ENCODE measurements at regions not wholly inside any gene's neighbourhood (a gene's known extent, or its start where the extent isn't known, plus 50 kb on each side); places are given as distances from the start of the nearest gene placed in this dataset.
A peak's percentile ranks its signal among the peaks of the same experiment; 100 is the strongest.

DNA sequence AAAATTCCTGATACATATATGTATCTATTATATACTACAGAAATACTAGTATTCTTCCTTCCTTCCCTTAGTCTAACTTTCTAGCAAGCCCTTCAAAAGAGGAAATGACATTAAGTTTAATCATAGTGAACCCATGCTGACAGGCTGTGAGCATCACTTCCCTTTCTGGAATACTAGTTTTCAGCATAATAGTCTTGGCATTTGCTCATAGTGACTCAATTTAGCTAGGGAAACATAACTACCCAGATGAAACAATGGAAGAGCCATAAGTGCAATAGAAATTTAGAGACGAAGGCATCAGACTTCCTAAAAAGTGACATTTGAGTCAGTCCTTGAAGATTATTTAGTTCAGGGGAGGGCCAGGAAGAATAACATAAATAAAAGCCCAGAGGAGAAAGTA, 184.5 kb upstream of the CRY1 start:
- DNase-seq (ENCODE audit: low spot score), result no peak

DNA sequence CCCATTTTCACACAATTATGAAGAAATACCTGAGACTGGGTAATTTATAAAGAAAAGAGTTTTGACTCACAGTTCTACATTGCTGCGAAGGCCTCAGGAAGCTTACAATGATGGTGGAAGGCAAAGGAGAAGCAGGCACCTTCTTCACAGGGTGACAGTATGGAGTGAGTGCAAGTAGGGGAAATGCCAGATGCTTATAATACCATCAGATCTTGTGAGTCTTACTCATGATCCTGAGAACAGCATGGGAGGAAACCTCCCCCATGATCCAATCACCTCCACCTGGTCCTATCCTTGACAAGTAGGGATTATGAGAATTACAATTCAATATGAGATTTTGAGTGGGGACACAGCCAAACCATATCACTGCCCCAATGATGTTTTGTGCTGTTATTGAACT, 189.3 kb upstream of the CRY1 start:
- DNase-seq (ENCODE audit: low spot score), result no peak

DNA sequence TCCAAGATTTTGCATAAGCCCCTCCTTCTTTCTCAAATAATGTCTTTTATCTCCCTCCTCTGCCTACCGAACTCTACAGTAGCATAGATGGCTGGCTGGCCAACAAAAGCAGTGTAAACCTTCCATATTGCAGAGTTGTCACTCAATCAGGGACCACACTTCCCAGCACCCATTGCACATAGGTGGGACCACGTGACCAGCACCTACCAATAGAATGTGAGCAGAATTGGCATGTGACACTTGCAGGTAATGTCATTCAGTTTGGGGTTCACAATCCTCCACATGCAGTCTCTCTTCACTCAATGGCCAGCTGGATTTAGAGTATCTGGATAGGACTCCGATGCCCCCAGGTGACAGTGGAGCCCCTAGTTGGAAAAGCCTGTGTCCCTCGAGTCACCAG, 190.3 kb upstream of the CRY1 start:
- no peak for DNase-seq (ENCODE audit: low spot score)

DNA sequence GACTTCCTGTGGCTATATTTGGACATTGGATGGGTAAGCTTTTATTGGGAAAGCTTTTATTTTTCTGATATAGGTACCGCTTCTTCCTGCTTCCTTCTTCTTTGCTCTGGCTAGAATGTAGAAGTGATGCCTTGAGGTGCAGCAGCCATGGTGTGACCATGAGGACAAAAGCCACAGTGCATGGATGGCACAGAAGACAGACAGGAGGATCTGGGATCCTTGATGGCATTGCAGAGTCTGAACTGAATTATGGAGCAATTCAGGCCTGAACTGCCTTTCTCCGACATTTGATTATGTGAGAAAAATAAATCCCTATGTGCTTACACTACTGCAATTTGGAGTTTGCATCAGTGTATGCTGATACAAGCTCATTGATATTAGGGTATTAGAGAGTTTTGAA, 191.3 kb upstream of the CRY1 start:
- no peak for DNase-seq (ENCODE audit: low spot score)

DNA sequence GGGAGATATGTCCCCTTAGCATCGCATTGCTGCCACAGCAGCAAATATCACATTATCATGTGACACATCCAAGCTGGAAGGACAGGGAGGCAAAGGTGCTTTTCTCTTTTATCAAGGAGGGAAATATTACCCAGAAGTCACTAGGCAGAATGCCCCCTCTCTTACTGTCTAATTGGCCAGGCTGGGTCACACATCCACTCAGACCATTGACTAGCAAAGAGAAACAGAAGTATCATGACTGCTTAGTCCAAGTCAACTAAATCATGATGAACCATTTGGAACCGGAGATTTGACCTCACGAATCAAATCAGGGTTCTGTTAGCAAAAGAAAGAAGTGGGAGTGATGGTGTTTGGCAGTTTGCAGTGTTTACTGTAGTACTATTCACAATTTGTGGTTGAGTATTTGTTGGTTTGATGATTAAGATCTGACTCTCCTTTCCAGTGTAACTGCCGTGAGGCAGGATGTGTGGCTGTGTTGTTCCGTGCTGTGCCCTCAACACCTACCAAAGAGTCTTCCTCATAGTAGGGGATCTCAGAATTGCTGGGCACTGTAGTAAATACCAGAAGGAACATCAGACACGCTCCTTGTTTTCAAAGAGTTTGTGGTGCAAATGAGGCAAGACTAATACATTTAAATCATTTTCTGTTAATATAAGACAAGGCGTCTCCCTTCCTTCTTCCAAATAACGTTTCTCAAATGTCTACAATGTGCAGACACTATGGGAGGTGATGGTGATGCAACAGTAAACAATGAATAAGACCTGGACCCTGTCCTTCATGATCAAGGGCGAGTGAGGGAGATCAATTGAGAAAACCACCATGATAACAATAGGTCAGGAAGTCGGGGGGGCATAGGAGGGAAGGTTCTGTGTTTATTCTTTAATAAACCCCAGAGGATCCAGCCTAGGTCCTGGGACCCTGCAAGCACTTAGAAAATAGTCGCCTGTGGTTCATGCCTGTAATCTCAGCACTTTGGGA, 194.4 kb upstream of the CRY1 start:
- no peak for DNase-seq (ENCODE audit: low spot score)

DNA sequence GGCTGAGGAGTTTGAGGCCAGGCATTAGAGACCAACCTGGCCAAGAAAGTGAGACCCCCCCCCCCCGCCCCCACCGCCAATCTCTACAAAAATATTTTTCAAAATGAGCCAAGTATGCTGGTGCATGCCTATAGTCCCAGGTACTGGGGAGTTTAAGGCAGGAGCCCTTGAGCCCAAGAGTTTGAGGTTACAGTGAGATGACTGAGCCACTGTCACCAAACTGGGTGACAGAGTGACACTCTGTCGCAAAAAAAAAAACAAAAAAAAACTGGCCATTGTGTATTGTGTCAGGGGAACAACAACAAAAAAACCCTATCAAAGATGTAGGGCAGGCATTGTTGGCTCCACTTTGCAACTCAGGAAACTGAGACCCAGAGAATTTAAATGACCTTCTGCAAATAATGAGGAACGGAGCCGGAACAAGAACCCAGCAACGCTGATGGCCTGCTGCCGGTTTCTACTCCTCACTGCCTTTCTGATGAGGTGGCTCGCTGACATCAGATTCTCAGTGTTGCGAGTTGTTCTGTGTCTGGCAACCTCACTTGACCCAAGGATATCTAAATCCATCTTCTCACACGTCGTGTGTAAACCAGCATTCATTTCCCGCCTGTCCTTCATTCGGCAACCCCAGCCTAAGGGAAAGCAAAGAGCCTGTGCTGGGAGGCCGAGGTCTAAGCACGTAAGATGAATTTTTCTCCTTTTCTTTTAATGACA, 195.2 kb upstream of the CRY1 start:
- no peak for DNase-seq (ENCODE audit: low spot score)

DNA sequence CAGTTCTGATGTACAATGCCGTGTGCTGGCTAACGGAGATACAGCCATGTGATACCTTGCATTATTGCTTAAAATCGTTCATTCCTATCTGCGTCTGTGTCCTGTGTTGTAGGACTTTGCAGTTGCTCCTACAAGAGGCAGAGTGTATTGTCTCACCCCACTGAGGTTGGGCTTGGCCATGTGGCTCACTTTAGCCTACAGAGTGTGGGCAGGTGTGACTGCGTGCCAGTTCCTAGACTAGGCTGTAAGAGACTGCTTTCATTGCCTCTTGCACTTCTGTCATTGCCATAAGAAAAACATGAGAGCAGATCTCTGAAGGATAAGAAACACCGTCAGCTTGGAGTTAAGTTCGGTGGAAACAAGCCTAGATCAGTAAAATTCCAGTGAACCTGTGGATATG, 197.7 kb upstream of the CRY1 start:
- DNase-seq (ENCODE audit: low spot score), result no peak

DNA sequence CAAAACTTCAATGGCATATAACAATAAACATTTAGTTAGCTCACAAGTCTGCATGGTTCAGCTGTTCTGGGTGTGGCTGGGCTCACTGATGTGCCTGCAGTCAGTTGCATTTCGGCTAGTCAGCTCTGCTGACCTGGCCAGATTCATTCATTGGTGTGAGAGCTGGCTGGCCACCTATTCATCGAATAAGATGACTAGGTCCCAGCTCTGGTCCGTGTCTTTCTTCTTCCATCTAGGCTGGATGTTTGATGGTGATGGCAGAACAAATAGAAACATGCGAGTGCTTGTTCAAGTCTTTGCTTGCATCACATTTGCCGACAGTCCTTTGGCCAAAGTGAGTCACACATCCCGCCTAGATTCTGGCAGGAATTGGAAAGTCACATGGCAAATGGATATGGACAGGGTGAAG, 203.3 kb upstream of the CRY1 start:
- DNase-seq (ENCODE audit: low spot score), result no peak

DNA sequence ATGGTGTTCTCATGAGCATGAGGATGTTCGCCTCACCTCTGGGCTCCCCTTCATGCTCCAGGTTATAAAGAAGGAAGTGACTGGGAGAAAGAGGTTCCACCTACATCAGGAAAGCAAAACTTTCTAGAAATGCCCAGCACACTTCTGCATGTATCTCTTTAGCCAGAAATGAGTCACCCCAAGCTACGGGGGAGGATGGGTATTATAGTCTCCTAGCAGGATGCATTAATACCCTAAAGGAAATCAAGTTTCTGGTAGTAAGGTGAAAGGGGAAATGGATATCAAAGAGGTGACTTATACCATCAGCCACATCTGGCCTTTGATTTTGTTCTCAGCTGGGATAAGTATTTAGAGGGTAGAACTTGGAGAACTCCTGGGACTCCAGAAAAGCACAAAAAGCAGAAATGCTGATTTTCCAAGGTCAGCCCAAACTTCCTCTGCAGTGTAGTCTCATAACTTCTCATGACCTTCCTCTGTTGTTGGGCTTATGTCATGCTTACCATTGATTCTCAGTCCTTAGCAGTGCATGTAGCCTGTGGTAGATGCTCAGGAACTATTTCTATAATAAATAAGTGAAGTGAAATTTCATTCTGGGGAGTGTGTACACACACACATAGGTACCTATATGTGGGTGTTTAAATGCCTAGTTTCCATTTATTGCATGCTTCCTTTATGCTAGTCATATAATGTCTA, 209.4 kb upstream of the CRY1 start:
- no peak for DNase-seq (ENCODE audit: low spot score)

DNA sequence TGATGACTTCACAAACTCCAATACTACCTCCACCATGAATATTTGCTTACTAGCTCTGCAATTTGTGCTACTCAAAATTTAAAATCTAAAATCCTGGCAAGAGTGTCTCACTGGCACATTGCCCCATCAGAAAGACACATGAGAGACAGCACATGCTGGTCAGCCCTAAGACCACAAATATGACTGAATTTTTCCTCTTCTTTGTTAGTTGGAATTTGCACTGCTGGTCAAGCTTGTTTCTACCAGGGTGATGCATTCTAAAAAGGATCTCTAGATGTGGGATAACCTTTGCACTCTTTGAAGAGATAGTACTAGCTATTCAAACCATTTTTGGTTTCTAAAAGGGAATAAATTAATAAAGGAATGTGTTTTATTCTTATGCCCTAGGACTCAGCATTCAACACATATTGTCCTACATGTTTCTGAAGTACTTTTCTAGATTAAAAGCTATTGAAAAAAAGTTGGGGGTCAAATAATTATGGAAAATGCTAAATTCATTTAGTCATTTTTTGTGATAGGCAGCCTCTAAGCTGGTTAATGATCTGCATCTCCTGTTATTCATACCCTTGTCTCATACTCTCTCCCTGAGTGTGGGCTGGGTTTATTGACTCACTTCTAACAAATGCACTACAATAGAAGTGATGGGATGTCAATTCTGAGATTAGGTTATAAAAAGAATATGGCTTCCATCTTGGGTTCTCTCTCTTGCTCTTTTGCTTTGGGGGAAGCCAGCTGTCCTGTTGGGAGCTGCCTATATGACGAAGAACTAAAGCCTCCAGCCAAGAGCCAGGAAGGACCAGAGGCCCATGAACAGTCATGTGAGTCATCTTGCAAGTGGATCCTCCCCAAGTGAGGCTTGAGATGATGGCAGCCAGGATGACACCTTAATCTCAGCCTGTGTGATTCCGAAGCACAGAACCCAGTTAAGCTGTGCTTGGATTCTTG, 211.5 kb upstream of the CRY1 start:
- no peak for DNase-seq (ENCODE audit: low spot score)

DNA sequence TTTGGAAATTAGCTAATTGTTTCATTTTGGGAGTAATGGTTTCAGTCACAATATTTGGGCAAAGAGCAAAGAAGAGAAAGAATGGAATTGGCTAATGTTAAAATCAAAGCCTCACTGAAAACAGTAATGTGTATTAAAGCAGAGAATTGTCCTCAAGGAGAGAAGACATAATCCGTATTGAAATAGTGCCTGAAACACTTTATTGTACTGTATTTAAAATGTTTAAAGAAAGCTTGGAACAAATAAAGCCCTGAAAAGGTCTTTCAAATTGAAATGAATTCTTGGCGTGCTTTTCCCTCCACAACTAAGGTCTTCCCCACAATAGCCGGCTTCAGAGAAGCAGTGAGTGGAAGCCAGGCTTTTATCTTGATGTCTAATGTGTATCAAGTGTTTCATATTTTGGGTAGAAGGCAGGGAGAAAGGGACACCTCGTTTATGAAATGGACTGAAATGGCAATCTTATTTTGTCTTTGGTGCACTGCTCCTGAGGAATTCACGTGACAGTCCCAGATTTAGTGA, 212.9 kb upstream of the CRY1 start:
- DNase-seq (ENCODE audit: low spot score), result no peak

DNA sequence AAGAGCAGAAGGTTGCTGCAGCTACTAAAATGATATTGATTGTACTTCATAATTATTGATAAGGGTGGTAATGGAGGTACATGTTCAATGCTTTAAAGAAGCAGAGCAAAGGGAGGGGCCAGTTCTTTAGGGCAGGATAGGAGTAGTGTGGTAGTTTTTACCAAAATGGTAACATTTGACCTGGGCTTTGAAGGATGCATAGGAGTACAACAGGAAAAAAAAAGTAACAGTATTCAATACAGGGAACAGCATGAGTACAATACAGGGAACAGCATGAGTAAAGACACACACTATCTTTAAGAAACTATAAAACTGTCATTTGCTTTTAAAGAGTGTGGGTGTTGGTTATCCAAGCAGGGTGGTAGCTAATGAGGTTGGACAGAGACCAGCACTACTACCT, 215.0 kb upstream of the CRY1 start:
- no peak for DNase-seq (ENCODE audit: low spot score)

DNA sequence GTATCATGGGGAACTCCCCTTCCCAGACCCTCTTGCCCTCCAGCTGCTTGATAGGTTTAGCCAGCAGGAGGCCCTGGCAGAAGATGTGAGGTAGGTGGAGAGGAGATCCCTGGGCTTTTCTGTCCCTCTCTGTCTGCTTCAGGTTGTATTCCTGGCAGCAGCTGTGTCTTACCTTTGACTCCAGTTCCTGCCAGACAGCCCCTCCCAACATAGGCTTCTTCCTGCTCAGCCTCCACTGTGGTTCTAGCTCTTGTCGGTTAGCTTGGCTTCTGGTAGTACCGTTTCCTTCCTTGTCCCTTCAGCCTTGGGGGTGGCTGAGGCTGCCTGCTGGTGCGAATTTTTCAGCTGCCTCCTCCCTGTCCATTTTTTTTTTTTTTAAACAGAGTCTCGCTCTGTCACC, 215.7 kb upstream of the CRY1 start:
- no peak for DNase-seq (ENCODE audit: low spot score)

DNA sequence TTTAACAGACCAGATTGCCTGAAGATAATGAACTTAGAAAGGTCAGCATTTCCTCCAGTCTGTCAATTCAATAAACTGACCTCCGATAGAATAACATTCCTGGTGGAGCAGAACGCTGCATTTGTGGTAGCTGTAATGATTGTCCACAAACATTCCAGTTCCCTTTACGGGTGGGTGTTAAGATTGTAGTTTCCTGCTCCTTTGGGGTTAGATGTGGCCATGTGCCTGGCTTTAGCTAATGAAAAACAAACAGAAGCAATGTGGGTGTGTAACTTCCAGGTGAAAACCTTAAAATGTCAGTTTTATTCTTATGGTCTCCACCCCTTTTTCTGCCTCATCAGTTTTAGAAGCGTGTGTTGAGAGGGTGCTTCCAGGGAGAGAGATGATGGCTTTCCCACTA, 217.3 kb upstream of the CRY1 start:
- no peak for DNase-seq (ENCODE audit: low spot score)

DNA sequence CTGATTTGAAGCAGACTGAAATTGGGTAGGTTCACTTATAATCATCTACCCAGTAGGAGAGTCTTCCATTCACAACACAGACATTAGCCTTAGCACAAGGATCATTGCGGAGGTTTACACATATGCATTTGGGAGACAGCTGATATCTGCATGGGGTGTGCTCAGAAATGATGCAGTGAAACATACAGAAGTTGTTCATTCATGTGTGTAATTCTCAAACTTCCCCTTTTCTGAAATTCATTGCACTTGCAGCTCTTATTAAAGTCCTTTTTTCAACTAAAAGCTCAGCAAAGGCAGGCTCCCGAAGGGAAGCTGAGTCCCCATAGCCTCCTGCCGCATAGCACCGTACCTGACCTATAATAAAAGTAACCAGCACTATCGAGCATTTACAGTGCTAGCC, 218.3 kb upstream of the CRY1 start:
- DNase-seq (ENCODE audit: low spot score), result no peak

DNA sequence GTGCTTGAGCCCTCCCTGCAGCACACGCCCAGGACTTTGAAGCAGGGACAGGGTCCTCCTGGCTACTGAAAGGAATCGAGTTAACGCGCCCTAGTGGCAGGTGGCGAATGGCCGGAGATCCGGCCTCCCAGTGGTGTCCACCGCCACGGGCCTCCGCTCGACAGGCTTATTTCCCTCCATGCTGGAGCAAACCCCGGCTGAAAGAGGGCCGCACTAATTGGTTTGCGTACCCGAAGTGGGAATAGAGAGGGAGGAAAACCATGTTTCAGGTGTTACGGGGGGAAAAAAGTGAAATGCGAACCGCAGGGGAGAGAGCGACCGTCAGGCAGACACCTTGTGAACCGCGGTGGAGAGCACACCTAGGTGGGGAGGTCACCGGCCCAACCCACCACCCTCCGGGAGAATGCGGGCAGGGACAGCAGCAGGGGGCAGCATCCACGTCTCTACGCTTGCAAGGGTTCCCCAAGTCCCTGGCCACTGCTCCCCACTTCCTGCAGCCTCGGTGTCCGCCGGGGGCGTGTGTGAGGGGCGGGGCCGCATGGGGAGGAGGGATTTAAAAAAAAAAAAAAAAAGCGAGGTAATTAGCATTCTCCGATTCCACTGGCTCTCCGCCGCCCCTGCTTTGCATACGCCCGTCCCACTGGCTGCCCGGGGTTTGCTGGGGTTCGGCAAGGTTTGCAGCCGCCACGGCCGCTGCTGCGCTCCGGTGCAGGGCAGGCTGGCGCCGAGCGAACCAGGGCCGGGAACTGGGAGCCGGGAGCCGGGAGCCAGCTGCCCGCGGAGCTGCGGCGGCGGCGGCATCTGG, 224.6 kb upstream of the CRY1 start:
- peak; percentile 75 for DNase-seq (ENCODE audit: low spot score)

DNA sequence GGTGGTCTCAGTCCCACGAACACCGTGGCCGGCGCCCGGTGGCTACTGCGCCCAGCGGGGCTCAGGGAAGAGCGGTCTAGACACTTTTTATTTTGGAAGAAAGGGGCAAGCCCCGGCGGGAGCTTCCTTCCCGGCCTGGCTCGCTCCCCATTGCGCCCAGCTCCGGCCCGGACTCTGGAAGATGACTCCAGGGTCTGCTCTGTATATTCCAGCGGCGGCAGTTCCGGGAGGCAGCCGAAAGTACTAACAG, 225.1 kb upstream of the CRY1 start:
- DNase-seq (ENCODE audit: low spot score), result no peak

DNA sequence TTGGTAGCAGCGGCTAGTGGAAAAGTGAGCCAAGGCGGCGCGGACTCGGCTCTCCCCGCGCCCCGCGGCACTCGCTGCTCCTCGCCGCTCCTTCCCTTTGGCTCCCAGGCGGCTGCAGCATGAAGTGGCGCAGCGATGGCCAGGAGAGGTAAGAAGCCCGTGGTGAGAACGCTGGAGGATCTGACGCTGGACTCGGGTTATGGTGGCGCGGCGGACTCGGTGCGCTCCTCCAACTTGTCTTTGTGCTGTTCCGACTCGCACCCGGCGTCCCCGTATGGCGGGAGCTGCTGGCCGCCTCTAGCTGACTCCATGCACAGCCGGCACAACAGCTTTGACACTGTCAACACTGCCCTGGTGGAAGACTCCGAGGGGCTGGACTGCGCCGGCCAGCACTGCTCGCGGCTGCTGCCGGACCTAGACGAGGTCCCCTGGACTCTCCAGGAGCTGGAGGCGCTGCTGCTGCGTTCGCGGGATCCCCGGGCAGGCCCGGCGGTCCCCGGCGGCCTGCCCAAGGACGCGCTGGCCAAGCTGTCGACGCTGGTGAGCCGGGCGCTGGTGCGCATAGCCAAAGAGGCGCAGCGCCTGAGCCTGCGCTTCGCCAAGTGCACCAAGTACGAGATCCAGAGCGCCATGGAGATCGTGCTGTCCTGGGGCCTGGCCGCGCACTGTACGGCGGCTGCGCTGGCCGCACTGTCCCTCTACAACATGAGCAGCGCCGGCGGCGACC, 225.6 kb upstream of the CRY1 start:
- DNase-seq (ENCODE audit: low spot score), result peak; percentile 11

DNA sequence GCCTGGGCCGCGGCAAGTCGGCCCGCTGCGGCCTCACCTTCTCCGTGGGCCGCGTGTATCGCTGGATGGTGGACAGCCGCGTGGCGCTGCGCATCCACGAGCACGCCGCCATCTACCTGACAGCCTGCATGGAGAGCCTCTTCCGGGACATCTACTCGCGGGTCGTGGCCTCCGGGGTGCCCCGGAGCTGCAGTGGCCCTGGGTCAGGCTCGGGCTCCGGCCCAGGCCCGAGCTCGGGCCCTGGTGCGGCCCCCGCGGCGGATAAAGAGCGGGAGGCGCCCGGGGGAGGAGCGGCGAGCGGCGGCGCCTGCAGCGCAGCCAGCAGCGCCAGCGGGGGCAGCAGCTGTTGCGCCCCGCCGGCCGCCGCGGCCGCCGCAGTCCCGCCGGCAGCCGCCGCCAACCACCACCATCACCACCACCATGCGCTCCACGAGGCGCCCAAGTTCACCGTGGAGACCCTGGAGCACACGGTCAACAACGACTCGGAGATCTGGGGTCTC, 226.2 kb upstream of the CRY1 start:
- DNase-seq (ENCODE audit: low spot score), result no peak

Data from SK-N-DZ (cell line).